HCT116 (cell line): ENCODE measurements at regions not wholly inside any gene's neighbourhood (a gene's known extent, or its start where the extent isn't known, plus 50 kb on each side); places are given as distances from the start of the nearest gene placed in this dataset.

Source experiments
- ATF3 ChIP-seq: IDR thresholded peaks from 2 replicates; pipeline ENCODE4 v1.6.1; 2012
- CTCF ChIP-seq, 3 experiments: fragments of 200-600 bp in 1 of 3; sonication (generic) in 1 of 3; IDR thresholded peaks in 2 of 3; conservative IDR thresholded peaks in 1 of 3; 2 replicates each; pipeline ENCODE4 v1.5.1; 2012 to 2017; ENCODE audit warnings: low read depth in 2 of 3, low read length in 2 of 3, antibody characterized with exemption in 1 of 3, borderline replicate concordance in 1 of 3, control low read depth in 1 of 3, mild to moderate bottlenecking in 1 of 3, mixed read lengths in 1 of 3, mixed run types in 1 of 3, moderate library complexity in 1 of 3; ENCODE audit not compliant: insufficient read depth in 1 of 3
- JUND ChIP-seq: IDR thresholded peaks from 2 replicates; pipeline ENCODE4 v1.6.1; 2012
- POLR2A ChIP-seq: IDR thresholded peaks from 2 replicates; pipeline ENCODE4 v1.7.0; 2011; ENCODE audit warnings: borderline replicate concordance; ENCODE audit not compliant: insufficient read depth, insufficient read length; ENCODE audit errors: extremely low read depth
- POLR2AphosphoS5 ChIP-seq: IDR thresholded peaks from 2 replicates; pipeline ENCODE4 v1.6.1; 2011; ENCODE audit warnings: mild to moderate bottlenecking, low read depth, low read length, moderate library complexity

GRCh38 chr12:75961878-75962277 is 69.7 kb downstream of the PHLDA1 start:
- TF ChIP-seq POLR2AphosphoS5 (no peak), POLR2A (no peak), CTCF (IDR thresholded peaks at IDR 0.05 in 2 of 3, conservative IDR thresholded peaks at IDR 0.05 in 1 of 3; ENCODE audit: borderline replicate concordance in 1 of 3, insufficient read depth in 1 of 3, low read depth in 2 of 3, low read length in 2 of 3) (no peak), ATF3 (no peak), JUND (no peak)
